Suppressor macrophage treated with lipopolysaccharide for 4 hours (primary cell): ENCODE measurements at regions not wholly inside any gene's neighbourhood (a gene's known extent, or its start where the extent isn't known, plus 50 kb on each side); places are given as distances from the start of the nearest gene placed in this dataset.
"Not testable (repeated sequence)": the region's sequence is repeated elsewhere in the genome, so short reads cannot be mapped to it uniquely, and the experiment has no call there.

Experiments
- DNase-seq: peaks from one replicate; pipeline ENCODE4 v3.0.0-alpha.2; 2020

DNA sequence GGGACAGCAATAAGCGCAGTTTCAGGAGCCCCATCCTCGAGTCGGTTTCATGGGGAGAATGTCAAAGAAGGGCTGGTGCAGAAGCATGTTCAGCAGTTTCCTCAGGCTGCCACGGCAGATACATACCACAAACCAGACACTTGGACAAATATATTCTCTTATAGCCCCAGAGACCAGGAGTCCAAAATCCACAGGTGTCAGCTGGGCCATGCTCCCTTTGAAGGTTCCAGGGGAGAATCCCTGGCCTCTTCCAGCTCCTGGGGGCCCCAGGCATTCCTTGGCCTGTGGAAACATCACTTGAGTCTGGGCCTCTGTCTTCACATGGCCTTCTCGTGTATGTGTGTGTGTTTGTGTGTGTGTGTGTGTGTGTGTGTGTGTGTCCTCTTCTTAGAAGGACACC is 164.1 kb downstream of the UQCRFS1 start:
- no peak for DNase-seq

DNA sequence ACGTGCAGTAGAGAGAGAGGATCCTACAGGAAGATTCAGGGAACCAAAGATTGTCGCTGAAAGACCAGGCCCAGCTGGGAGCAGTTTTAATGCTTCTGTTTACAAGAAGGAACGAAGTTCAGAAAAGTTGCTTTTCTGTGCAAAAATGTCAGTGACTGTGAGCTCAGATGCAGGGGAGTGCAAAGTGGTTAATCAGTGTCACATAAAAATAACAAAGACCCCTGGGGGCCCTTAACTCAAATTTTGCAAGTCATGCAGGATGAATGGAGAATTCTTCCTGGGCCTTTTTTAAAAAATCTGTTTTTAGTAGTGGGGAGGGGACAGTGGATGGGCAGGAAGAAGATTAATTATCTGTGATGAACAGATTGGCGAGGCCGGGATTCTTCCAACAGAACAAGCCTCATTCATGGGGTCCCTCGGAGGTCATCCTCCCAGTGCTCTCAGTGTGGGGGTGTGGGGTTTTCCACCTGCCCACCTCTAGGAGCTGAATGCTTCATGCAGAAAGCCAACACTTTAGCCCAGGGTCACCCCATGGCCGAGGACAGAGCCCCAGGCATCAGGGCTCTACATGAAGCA is 167.2 kb downstream of the UQCRFS1 start:
- DNase-seq = no peak

DNA sequence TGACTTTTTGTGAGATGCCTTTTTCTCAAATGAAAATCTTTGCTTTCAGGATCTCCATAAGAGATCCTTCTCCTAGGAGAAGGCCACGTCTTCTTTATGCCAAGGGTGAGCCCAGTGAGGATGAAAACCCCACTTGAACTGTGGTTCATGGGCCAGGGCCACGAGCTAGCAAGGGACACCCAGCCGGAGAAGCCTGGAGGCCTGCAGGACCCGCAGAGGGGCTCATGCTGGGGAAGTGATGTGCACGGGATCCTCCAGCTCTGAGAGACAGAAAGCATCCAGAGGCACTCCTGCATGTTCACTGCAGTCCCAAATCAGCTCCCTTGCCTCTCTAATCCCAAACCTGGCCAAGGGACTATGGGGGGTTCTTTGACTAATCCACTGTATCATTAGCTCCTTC is 168.9 kb downstream of the UQCRFS1 start:
- no peak for DNase-seq

- no peak for DNase-seq
Observed at GRCh38 chr19:29042450-29042849, 170.5 kb downstream of the UQCRFS1 start.

DNA sequence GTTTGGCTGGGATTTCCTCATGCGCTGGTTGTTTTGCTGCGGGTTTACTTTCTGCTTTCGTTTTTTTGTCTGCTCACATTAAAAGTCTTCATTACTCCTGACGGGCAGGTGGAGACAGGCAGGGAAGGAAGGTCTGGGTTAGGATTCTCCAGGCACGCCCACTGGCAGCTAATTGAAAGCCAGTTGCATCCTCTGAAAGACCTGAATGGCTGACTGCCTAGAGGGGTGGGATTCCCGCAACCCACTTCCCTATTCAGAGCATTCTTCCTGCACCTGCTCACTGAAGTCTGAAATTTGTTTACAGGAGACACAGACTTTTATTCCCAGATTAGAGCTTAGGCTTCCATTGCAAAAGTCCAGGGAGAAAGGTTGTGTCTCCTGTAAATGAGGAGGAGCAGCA is 172.0 kb downstream of the UQCRFS1 start:
- DNase-seq = no peak

DNA sequence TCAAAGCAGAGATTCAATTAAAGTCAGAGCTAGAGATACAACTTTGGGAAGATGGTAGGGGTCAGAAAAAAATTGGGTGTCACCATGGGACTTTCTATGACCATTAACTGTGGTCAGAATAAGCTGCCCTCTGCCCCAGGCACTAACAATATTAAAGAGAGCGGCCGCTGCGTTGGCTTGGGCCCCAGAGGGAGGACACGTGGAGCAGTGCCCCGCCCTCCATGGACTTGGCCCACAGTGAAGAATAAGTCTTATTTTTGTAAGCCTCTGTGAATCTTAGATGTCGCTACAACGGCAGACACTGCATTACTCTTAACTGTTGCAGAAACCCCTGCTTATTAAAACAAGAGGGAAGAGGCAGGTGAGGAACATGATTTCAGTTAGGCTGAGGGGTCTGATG is 172.7 kb downstream of the UQCRFS1 start:
- DNase-seq = no peak

DNA sequence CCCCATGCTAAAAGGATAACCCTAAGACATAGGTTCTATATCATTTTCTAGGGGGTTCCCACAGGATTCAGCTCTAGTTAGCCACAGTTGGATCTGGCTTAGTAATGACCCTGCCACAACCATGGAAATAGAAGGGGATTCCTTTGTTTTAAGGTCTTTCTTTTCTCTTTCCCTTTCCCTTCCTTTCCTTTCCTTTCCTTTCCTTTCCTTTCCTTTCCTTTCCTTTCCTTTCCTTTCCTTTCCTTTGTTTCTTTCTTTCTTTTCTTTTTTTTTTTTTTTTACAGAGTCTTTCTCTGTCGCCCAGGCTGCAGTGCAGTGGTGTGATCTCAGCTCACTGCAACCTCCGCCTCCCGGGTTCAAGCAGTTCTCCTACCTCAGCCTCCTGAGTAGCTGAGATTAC is 173.9 kb downstream of the UQCRFS1 start:
- DNase-seq = not testable (repeated sequence)

- DNase-seq = no peak
Observed at GRCh38 chr19:29031216-29031615, 181.7 kb downstream of the UQCRFS1 start.

DNA sequence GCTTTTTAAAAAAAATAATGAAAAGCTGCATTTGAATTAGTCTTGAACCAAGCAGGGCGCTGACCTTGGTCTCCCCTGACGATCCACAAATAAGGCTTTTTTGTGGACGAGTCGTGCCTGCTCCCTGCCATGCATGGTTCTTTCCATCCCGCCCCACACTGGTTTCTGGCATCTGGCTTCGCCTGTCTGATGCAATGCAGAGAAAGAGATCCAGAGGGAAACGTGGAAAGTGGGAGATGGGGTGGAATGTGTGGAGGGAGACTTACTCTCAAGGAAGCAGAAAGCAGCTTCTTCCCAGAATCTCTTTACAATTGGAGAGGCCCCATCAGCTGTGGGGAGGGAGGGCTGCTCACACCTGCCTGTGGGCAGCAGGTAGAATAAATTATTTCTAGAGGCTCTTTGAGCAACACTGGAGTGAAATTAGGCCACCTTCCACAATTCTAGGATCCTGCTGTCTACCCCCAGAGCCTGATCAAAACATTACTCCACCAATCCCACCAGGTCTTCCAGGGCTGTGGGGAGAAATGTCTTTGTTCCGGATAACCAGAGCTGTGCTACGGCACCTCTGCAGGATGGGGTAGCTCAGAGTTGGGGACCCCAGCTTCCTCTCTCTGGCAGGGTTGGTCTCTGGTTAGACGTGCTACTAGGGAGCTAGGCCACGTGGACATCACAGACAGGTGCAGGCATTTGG is 183.5 kb downstream of the UQCRFS1 start:
- DNase-seq = no peak

GRCh38 chr19:29022599-29022998 is 190.4 kb downstream of the UQCRFS1 start:
- no peak for DNase-seq

DNA sequence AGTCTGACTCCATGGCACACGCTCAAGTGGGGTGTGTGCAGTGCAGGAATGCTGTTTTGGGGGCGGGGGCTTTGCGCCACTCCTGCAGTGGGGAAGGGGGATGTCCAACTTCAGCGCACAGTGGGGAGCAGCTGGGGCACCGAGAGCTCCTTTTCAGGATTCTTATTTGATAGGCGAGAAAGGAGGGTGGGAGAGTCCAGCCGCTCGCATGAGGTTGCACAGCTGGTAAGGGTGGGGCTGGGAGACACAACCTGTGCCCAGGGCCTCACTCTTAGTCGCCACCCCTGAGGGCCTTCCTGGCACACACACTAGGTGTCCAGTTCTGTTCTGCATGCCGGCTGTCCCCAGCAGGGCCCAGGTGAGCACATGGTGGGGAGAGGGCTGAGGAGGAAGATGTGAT is 190.8 kb downstream of the UQCRFS1 start:
- DNase-seq = no peak

- no peak for DNase-seq
Observed at GRCh38 chr19:29021232-29021916, 191.6 kb downstream of the UQCRFS1 start.

DNA sequence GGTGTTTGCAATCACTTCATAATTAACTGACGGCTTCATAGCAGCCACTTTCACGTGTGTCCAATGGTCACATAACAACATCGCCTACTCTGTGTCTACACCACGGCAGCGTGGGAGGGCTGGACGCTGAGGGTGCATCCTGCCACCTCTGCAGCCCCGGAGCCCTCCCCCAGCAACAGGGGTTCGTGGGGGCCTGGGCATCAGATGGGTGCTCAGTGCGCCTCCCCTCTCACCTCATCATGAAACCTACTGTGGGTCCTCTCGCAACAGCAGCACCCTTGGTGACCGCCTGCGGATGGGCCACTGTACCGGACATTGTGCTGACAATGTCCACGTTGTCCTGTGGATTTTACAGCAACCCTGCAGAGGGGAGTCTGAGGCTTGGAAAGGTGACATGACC is 193.5 kb downstream of the UQCRFS1 start:
- no peak for DNase-seq

- DNase-seq = no peak
Observed at GRCh38 chr19:29018542-29018941, 194.4 kb downstream of the UQCRFS1 start.

DNA sequence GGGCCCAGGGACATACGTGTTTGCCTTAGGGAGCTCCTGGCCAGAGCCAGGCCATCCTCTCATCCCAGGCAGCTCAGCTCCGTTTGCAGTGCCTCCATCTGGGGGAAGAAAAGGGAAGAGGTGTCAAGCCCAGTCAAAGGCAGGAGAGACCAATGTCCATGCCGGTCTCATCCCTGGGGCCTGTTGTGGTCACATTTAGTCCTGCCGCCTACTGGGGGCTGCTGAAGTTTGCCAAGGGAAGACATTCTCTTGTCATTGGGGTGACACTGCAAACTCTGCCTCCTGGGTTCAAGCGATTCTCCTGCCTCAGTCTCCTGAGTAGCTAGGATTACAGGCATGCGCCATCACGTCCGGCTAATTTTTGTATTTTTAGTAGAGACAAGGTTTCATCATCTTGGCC is 195.2 kb downstream of the UQCRFS1 start:
- DNase-seq = no peak

DNA sequence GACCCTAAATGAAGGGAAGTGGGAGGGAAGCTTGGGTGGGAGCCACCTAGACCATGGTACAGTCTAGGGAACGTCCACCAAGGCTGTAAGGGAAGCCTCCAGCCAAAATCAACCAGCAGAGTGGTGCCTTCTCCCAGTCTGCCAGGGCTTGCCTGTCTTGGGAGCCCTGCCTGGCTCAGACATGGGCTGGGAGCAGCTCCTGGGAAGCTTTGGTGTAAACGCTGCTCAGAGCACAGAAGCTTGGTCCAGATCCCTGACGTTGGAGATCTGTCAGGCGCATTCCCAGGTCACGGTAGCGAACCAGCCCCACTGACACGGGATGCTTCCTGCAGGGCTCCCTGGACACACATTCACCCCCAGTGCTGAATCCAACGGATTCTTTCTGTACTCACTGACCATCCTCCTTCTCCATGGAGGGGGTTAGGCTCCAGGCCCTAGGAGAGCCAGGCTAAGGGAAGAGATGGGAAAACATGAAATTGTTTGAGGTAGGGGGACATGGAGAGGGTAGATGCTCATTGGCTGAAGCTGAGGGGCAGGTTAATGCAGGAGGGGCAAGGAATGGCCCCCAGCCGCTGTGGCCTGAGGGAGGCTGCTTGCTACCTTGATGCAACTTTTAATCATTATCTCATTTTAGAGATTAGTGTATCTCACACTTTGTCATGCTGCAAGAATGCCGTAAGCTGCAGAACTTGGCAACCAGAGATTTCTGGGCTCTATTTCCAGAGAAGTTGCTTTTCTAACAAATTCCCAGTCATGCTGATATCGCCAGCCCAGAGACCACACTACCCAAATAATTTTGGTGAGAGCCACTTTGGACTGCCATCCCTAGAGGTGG is 195.8 kb downstream of the UQCRFS1 start:
- DNase-seq = no peak

DNA sequence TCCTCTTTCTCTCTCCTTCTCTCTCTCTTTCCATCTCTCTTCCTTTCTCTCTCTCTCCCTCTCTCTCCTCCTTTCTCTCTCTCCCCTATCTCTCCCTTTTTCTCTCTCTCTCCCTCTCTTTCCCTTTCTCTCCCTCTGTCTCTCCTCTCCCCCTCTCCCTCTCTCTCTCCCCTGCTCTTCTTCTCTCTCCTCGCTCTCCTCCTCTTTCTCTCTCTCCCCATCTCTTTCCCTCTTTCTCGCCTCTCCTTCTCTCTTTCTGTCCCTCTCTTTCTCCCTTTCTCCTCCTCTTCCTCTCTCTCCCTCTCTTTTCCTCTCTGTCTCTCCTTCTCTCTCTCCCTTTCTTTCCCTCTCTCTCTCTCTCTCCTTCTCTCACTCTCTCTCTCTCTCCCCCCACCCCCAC is 196.6 kb downstream of the UQCRFS1 start:
- no peak for DNase-seq

- DNase-seq = no peak
Observed at GRCh38 chr19:29015569-29015968, 197.4 kb downstream of the UQCRFS1 start.

- DNase-seq = no peak
Observed at GRCh38 chr19:29014857-29015436, 198.0 kb downstream of the UQCRFS1 start.

DNA sequence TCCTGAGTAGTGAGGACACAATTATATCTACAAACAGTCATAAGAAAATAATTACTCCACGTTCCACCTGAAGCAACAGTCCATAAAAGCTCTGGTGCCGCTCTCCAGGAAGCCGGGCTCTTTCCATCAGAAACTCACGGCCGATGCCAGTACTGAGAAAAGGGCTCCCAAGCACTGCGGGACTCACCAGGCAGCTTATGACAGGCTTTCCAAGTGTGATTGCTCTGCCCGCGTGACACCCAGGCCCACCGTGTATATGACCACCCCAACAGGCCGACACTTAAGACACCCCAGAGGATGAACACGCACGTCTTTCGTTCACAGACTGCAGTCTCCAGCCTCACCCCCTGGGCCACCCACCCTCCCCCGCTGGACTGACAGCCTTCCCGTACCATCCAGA is 199.0 kb downstream of the UQCRFS1 start:
- no peak for DNase-seq

DNA sequence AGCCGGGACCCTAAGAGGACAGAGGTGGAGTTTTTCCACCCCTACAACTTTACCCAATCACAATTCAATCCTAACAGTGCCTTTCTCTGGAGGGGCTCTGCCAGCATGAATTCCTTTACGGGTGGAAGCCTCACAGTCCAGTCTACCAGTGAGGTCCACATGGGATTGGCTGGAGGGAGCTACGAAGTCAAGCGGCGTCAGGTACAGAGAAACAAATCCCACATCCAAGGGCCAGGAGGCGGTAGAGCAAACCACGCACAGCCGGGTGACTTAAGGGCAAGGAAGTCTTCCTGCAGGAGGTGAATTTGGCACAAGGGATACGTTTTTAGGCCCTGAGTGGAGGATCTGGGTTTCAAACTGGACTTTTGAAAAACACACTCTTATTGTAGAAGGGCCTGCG is 199.6 kb downstream of the UQCRFS1 start:
- no peak for DNase-seq

DNA sequence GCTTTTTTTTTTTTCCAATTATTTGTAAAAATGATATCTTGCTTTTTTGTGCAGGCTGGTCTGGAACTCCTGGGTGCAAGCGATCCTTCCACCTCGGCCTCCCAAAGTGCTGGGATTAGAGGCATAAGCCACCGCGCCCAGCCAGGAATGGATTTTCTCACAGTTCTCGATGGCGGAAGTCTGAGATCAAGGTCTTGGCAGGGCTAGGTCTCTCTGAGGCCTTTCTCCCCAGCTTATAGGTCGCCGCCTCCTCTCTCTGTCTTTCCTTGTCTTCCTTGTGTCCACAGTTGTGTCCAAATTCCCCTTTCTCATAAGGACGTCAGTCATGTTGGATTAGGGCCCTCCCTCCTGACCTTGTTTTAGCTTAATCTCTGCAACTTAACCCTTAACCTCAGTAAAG is 200.5 kb downstream of the UQCRFS1 start:
- DNase-seq = no peak

DNA sequence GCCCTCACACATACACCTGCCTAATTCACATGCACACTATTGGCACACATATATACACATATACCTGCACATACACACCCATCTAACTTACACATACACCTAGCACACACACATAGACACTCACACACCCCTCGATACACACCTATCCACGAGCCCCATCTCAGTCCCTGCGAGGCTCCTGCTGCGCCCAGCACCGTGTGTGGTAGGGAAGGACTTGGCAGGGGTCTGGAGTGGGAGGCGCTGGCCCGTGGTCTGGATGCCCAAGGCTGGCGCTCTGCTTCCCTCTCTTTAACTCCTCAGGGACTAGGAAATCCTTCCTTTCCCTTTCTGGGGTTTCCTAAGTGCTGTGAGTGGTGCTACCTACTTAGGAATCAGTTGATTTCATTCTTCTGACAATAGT is 202.7 kb downstream of the UQCRFS1 start:
- DNase-seq = no peak
